SK-N-SH treated with all-trans-retinoic acid at 6 μM for 48 hours (cell line): ENCODE measurements at regions not wholly inside any gene's neighbourhood (a gene's known extent, or its start where the extent isn't known, plus 50 kb on each side); places are given as distances from the start of the nearest gene placed in this dataset.

Experiments used
- ARNTL ChIP-seq: fragments of 450-650 bp; formaldehyde crosslinking; IDR thresholded peaks from 2 replicates; pipeline ENCODE4 v1.5.0; 2020; ENCODE audit warnings: low read depth, mild to moderate bottlenecking, moderate library complexity, borderline replicate concordance
- CREB5 ChIP-seq: fragments of 250-450 bp; sonication (Bioruptor Pico); IDR thresholded peaks from 2 replicates; pipeline ENCODE4 v1.5.1; 2020; ENCODE audit warnings: low read depth, mild to moderate bottlenecking, moderate library complexity
- CSRNP3 ChIP-seq: fragments of 250-450 bp; sonication (Bioruptor Pico); IDR thresholded peaks from 2 replicates; pipeline ENCODE4 v1.5.1; 2021; ENCODE audit warnings: mild to moderate bottlenecking, moderate library complexity
- ESRRG ChIP-seq: fragments of 250-450 bp; sonication (Bioruptor Pico); IDR thresholded peaks from 2 replicates; pipeline ENCODE4 v1.6.1; 2021; ENCODE audit warnings: mild to moderate bottlenecking
- OSR1 ChIP-seq: fragments of 250-450 bp; sonication (Bioruptor Pico); IDR thresholded peaks from 2 replicates; pipeline ENCODE4 v1.8.0; 2022; ENCODE audit warnings: moderate library complexity, mild to moderate bottlenecking, inconsistent platforms
- PATZ1 ChIP-seq: fragments of 250-450 bp; sonication (Bioruptor Pico); IDR thresholded peaks from 2 replicates; pipeline ENCODE4 v1.8.0; 2020; ENCODE audit warnings: mild to moderate bottlenecking, moderate library complexity, borderline replicate concordance
- POU6F1 ChIP-seq: fragments of 250-450 bp; sonication (Bioruptor Pico); IDR thresholded peaks from 2 replicates; pipeline ENCODE4 v1.8.0; 2021; ENCODE audit warnings: low read depth, mild to moderate bottlenecking, moderate library complexity, borderline replicate concordance
- RARB ChIP-seq: fragments of 250-450 bp; sonication (Bioruptor Pico); IDR thresholded peaks from 2 replicates; pipeline ENCODE4 v1.8.0; 2021; ENCODE audit warnings: mild to moderate bottlenecking, moderate library complexity
- SNAI2 ChIP-seq: fragments of 250-450 bp; sonication (Bioruptor Pico); IDR thresholded peaks from 2 replicates; pipeline ENCODE4 v1.5.0; 2020; ENCODE audit warnings: mild to moderate bottlenecking, moderate library complexity
- TCF4 ChIP-seq: fragments of 250-450 bp; sonication (Bioruptor Pico); IDR thresholded peaks from 2 replicates; pipeline ENCODE4 v1.8.0; 2021; ENCODE audit warnings: mild to moderate bottlenecking, moderate library complexity, borderline replicate concordance
- ZC3H10 ChIP-seq: fragments of 250-450 bp; sonication (Bioruptor Pico); IDR thresholded peaks from 2 replicates; pipeline ENCODE4 v1.5.1; 2021; ENCODE audit warnings: mild to moderate bottlenecking, moderate library complexity
- ZFP30 ChIP-seq: fragments of 450-650 bp; formaldehyde crosslinking; IDR thresholded peaks from 2 replicates; pipeline ENCODE4 v1.5.0; 2022; ENCODE audit warnings: mild to moderate bottlenecking, moderate library complexity

GRCh38 chr6:81049425-81050042, 702.9 kb downstream of the TENT5A start:
- no peak for TF ChIP-seq TCF4
- TF ChIP-seq ZC3H10 = no peak
- no peak for TF ChIP-seq ZFP30
- TF ChIP-seq SNAI2 (CRISPR knock-in tag) = no peak
- TF ChIP-seq RARB = no peak
- TF ChIP-seq OSR1 (CRISPR knock-in tag) = no peak
- TF ChIP-seq ARNTL (CRISPR knock-in tag) = no peak
- no peak for TF ChIP-seq POU6F1
- TF ChIP-seq CREB5 (CRISPR knock-in tag) = no peak
- no peak for TF ChIP-seq CSRNP3
- no peak for TF ChIP-seq ESRRG (CRISPR knock-in tag)
- TF ChIP-seq PATZ1 (CRISPR knock-in tag) = no peak
